ENCODE measurements at regions not wholly inside any gene's neighbourhood (a gene's known extent, or its start where the extent isn't known, plus 50 kb on each side); places are given as distances from the start of the nearest gene placed in this dataset.

DNA sequence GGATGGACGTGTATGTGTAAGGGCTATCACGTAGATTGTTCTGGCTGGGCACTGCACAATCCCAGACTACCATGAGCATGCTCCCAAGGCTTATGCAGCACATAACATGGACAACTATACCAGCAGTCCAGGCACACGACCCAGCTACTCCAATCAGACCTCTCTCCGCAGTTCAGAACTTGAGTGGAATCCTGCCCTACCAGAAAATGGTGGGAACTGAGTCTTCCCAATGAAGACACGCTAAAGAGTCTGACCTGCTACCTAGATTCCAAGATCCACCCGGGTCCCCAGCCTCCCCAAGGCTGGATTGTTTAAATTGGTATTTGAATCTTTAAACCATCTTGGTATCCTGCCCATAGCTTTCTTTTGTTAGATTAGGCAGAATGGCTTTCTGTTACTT is 251.3 kb upstream of the KAZN start:
- no peak for TF ChIP-seq KDM5B (CRISPR knock-in tag; IDR thresholded peaks at IDR 0.05; ENCODE audit: borderline replicate concordance)
- no peak for TF ChIP-seq ZNF207 (IDR thresholded peaks at IDR 0.05; ENCODE audit: borderline replicate concordance)
- no peak for TF ChIP-seq ZNF510 (CRISPR knock-in tag; IDR thresholded peaks at IDR 0.05; ENCODE audit: low read depth)
- TF ChIP-seq ZBTB46 (CRISPR knock-in tag; IDR thresholded peaks at IDR 0.05; ENCODE audit: borderline replicate concordance): no peak
- no peak for TF ChIP-seq AFF4 (CRISPR knock-in tag; IDR thresholded peaks at IDR 0.05)
- TF ChIP-seq ZNF749 (CRISPR knock-in tag; IDR thresholded peaks at IDR 0.05; ENCODE audit: borderline replicate concordance): no peak
